ENCODE measurements at regions not wholly inside any gene's neighbourhood (a gene's known extent, or its start where the extent isn't known, plus 50 kb on each side); places are given as distances from the start of the nearest gene placed in this dataset.

GRCh38 chr5:124637011-124637410 lies 109.4 kb downstream of the ZNF608 start:
- no peak for TF ChIP-seq CTCF (IDR thresholded peaks at IDR 0.05)
- TF ChIP-seq EZH2 (IDR thresholded peaks at IDR 0.05; ENCODE audit: borderline replicate concordance, insufficient read depth, low read depth, low read length, poor library complexity, severe bottlenecking): no peak
